HEK293 (cell line): ENCODE measurements at regions not wholly inside any gene's neighbourhood (a gene's known extent, or its start where the extent isn't known, plus 50 kb on each side); places are given as distances from the start of the nearest gene placed in this dataset.
"Not testable (repeated sequence)": the region's sequence is repeated elsewhere in the genome, so short reads cannot be mapped to it uniquely, and the experiment has no call there.

ENCODE experiments used
- PBX3 ChIP-seq: sonication (generic); formaldehyde crosslinking; IDR thresholded peaks from 2 replicates; pipeline ENCODE4 v1.8.1; 2022; ENCODE audit warnings: mild to moderate bottlenecking, moderate library complexity, missing genetic modification reagents
- ZNF792 ChIP-seq: fragments of 450-650 bp; formaldehyde crosslinking; IDR thresholded peaks from 2 replicates; pipeline ENCODE4 v1.5.1; 2016; ENCODE audit warnings: missing biosample characterization, missing genetic modification characterization
- TF ChIP-seq, protein P1 (sequence below): fragments of 450-650 bp; formaldehyde crosslinking; IDR thresholded peaks from 2 replicates; pipeline ENCODE4 v1.5.1; 2016; ENCODE audit warnings: missing biosample characterization, missing genetic modification characterization

GRCh38 chr9:67492028-67492427, 366.7 kb upstream of the ANKRD20A1 start:
- TF ChIP-seq ZNF792; PBX3 (CRISPR knock-in tag): not testable (repeated sequence)
- TF ChIP-seq, protein P1, sequence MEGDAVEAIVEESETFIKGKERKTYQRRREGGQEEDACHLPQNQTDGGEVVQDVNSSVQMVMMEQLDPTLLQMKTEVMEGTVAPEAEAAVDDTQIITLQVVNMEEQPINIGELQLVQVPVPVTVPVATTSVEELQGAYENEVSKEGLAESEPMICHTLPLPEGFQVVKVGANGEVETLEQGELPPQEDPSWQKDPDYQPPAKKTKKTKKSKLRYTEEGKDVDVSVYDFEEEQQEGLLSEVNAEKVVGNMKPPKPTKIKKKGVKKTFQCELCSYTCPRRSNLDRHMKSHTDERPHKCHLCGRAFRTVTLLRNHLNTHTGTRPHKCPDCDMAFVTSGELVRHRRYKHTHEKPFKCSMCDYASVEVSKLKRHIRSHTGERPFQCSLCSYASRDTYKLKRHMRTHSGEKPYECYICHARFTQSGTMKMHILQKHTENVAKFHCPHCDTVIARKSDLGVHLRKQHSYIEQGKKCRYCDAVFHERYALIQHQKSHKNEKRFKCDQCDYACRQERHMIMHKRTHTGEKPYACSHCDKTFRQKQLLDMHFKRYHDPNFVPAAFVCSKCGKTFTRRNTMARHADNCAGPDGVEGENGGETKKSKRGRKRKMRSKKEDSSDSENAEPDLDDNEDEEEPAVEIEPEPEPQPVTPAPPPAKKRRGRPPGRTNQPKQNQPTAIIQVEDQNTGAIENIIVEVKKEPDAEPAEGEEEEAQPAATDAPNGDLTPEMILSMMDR = not testable (repeated sequence)
